NCI-H146 treated with DMSO at 0.1 percent for 48 hours (cell line): ENCODE measurements at regions not wholly inside any gene's neighbourhood (a gene's known extent, or its start where the extent isn't known, plus 50 kb on each side); places are given as distances from the start of the nearest gene placed in this dataset.

ENCODE experiments used
- DNase-seq: peaks from one replicate; lab custom pipeline; 2025; ENCODE audit not compliant: unreplicated experiment; lab: John Stamatoyannopoulos, UW

DNA sequence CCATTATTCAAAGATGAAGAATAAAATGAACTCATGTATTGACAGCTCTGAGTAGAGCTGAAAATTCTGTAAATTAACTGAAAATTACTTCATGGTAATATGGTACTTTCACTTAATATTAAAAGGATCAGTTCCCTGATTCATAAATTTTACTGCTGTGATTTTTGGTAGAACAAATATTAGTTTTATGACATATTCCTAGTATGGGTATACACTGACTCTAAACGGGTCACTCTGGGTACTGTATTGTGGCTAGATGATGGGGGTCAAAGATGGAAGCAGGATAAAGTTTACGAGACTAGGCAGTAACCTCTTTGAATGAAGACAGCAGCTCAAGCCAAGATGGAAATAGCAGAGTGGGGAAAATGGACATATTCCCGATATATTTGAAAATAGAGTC lies 135.5 kb downstream of the NUAK1 start:
- DNase-seq = no peak

- DNase-seq = no peak
Observed at GRCh38 chr12:106004289-106004688, 134.5 kb downstream of the NUAK1 start.

DNA sequence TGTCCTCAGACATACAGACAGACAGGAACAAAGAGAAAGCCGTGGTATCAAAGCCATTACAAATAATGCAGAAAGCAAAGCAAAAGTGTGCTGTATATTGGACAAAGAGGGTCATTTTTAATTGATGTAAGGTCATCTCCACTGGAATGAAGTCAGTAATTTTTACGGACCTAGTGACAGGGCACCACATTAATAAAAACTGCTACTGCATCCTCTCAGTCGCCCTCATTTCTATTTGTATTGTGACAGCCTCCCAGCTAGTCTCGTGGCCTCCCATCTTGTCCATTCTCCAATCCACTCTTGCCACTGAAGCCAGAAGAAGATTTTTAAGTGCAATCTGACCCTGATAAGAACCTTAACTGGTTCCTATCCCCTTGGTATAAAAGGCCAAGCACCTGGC lies 132.4 kb downstream of the NUAK1 start:
- no peak for DNase-seq

- DNase-seq = no peak
Observed at GRCh38 chr12:106006940-106007339, 131.8 kb downstream of the NUAK1 start.

DNA sequence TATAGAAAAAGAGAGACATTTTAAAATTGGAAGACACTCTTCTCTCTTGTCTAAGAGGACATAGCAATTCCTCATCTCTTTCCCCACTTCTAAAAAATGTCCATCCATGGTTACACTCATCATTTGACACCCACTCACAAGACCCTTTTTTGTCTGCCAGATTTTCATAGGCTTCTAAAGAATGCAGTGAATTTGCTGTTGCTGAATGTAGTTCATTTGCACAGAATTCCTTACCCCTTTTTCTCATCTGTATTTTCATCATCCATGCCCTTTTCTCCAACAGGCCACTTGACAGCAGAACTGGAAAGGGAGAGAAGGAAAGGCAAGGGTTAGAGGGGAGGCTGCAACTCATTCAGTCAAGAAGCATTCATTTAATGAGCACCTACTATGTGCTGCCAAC lies 128.0 kb downstream of the NUAK1 start:
- DNase-seq = no peak
